ENCODE measurements at regions not wholly inside any gene's neighbourhood (a gene's known extent, or its start where the extent isn't known, plus 50 kb on each side); places are given as distances from the start of the nearest gene placed in this dataset.
"Not testable (repeated sequence)": the region's sequence is repeated elsewhere in the genome, so short reads cannot be mapped to it uniquely, and the experiment has no call there.

GRCh38 chr5:89823046-89823445 is 586.5 kb downstream of the CETN3 start:
- H3K9me3 Mint-ChIP-seq (ENCODE audit: unreplicated experiment), result peaks cover 12% of the 10 kb centered on the region
- DNase-seq (ENCODE audit: extremely low spot score, unreplicated experiment), result no peak
- no peaks in the 10 kb centered on the region for H3K36me3 Mint-ChIP-seq (ENCODE audit: unreplicated experiment)
- no peak for TF ChIP-seq CTCF (IDR thresholded peaks at IDR 0.05)
- H3K27me3 Mint-ChIP-seq (ENCODE audit: unreplicated experiment), result no peaks in the 10 kb centered on the region
- H3K4me3 Mint-ChIP-seq (ENCODE audit: unreplicated experiment), result no peak overlapping the region
- H3K27ac Mint-ChIP-seq (ENCODE audit: unreplicated experiment), result no peak overlapping the region
- no peaks in the 10 kb centered on the region for H3K4me1 Mint-ChIP-seq (ENCODE audit: unreplicated experiment)

- no peak overlapping the region for H3K27ac Mint-ChIP-seq (ENCODE audit: unreplicated experiment)
- H3K4me3 Mint-ChIP-seq (ENCODE audit: unreplicated experiment), result no peak overlapping the region
- H3K4me1 Mint-ChIP-seq (ENCODE audit: unreplicated experiment), result no peaks in the 10 kb centered on the region
- H3K27me3 Mint-ChIP-seq (ENCODE audit: unreplicated experiment), result no peaks in the 10 kb centered on the region
- peaks cover 19% of the 10 kb centered on the region for H3K9me3 Mint-ChIP-seq (ENCODE audit: unreplicated experiment)
- TF ChIP-seq CTCF (IDR thresholded peaks at IDR 0.05), result no peak
- H3K36me3 Mint-ChIP-seq (ENCODE audit: unreplicated experiment), result no peaks in the 10 kb centered on the region
- DNase-seq (ENCODE audit: extremely low spot score, unreplicated experiment), result no peak
Observed at GRCh38 chr5:89817841-89818240, 591.7 kb downstream of the CETN3 start.

- no peak for TF ChIP-seq CTCF (IDR thresholded peaks at IDR 0.05)
- peaks cover 7% of the 10 kb centered on the region for H3K9me3 Mint-ChIP-seq (ENCODE audit: unreplicated experiment)
- DNase-seq (ENCODE audit: extremely low spot score, unreplicated experiment), result no peak
- H3K36me3 Mint-ChIP-seq (ENCODE audit: unreplicated experiment), result no peaks in the 10 kb centered on the region
- H3K27me3 Mint-ChIP-seq (ENCODE audit: unreplicated experiment), result no peaks in the 10 kb centered on the region
- H3K4me1 Mint-ChIP-seq (ENCODE audit: unreplicated experiment), result no peaks in the 10 kb centered on the region
- no peak overlapping the region for H3K27ac Mint-ChIP-seq (ENCODE audit: unreplicated experiment)
- no peak overlapping the region for H3K4me3 Mint-ChIP-seq (ENCODE audit: unreplicated experiment)
Observed at GRCh38 chr5:89816038-89816437, 593.5 kb downstream of the CETN3 start.

GRCh38 chr5:89800735-89801134 is 608.8 kb downstream of the CETN3 start:
- H3K4me1 Mint-ChIP-seq (ENCODE audit: unreplicated experiment); DNase-seq (ENCODE audit: extremely low spot score, unreplicated experiment): not testable (repeated sequence)

GRCh38 chr5:89794504-89794903 is 615.1 kb downstream of the CETN3 start:
- not testable (repeated sequence) for H3K4me3 Mint-ChIP-seq (ENCODE audit: unreplicated experiment); H3K9me3 Mint-ChIP-seq (ENCODE audit: unreplicated experiment); H3K27ac Mint-ChIP-seq (ENCODE audit: unreplicated experiment); H3K4me1 Mint-ChIP-seq (ENCODE audit: unreplicated experiment); H3K36me3 Mint-ChIP-seq (ENCODE audit: unreplicated experiment); H3K27me3 Mint-ChIP-seq (ENCODE audit: unreplicated experiment); DNase-seq (ENCODE audit: extremely low spot score, unreplicated experiment)

More at GRCh38 chr5:89800735-89801134, 608.8 kb downstream of the CETN3 start:
- H3K9me3 Mint-ChIP-seq (ENCODE audit: unreplicated experiment), result peaks cover 18% of the 10 kb centered on the region
- not testable (repeated sequence) for H3K27ac Mint-ChIP-seq (ENCODE audit: unreplicated experiment); H3K36me3 Mint-ChIP-seq (ENCODE audit: unreplicated experiment); H3K27me3 Mint-ChIP-seq (ENCODE audit: unreplicated experiment); H3K4me3 Mint-ChIP-seq (ENCODE audit: unreplicated experiment)

GRCh38 chr5:89779734-89780133 is 629.8 kb downstream of the CETN3 start:
- H3K4me3 Mint-ChIP-seq (ENCODE audit: unreplicated experiment); DNase-seq (ENCODE audit: extremely low spot score, unreplicated experiment); H3K27me3 Mint-ChIP-seq (ENCODE audit: unreplicated experiment); H3K27ac Mint-ChIP-seq (ENCODE audit: unreplicated experiment); H3K4me1 Mint-ChIP-seq (ENCODE audit: unreplicated experiment): not testable (repeated sequence)
- H3K36me3 Mint-ChIP-seq (ENCODE audit: unreplicated experiment), result peaks cover 14% of the 10 kb centered on the region
- peaks cover 46% of the 10 kb centered on the region for H3K9me3 Mint-ChIP-seq (ENCODE audit: unreplicated experiment)

GRCh38 chr5:89777758-89778157 is 631.8 kb downstream of the CETN3 start:
- no peak for DNase-seq (ENCODE audit: extremely low spot score, unreplicated experiment)
- no peak for TF ChIP-seq CTCF (IDR thresholded peaks at IDR 0.05)
- Mint-ChIP-seq H3K27ac (ENCODE audit: unreplicated experiment) (no peak overlapping the region), H3K4me1 (ENCODE audit: unreplicated experiment) (no peaks in the 10 kb centered on the region), H3K4me3 (ENCODE audit: unreplicated experiment) (no peak overlapping the region), H3K9me3 (ENCODE audit: unreplicated experiment) (peaks cover 46% of the 10 kb centered on the region), H3K27me3 (ENCODE audit: unreplicated experiment) (no peaks in the 10 kb centered on the region), H3K36me3 (ENCODE audit: unreplicated experiment) (peaks cover 14% of the 10 kb centered on the region)
